NB4 (cell line): ENCODE measurements at regions not wholly inside any gene's neighbourhood (a gene's known extent, or its start where the extent isn't known, plus 50 kb on each side); places are given as distances from the start of the nearest gene placed in this dataset.

Experiments used
- POLR2A ChIP-seq: IDR thresholded peaks from 2 replicates; pipeline ENCODE4 v1.6.1; 2011; ENCODE audit warnings: mild to moderate bottlenecking; ENCODE audit not compliant: insufficient read length; ENCODE audit errors: extremely low read depth
- TF ChIP-seq, protein P1 (sequence below): IDR thresholded peaks from one replicate; pipeline ENCODE4 v1.5.1; 2012; ENCODE audit warnings: low read depth, low read length

DNA sequence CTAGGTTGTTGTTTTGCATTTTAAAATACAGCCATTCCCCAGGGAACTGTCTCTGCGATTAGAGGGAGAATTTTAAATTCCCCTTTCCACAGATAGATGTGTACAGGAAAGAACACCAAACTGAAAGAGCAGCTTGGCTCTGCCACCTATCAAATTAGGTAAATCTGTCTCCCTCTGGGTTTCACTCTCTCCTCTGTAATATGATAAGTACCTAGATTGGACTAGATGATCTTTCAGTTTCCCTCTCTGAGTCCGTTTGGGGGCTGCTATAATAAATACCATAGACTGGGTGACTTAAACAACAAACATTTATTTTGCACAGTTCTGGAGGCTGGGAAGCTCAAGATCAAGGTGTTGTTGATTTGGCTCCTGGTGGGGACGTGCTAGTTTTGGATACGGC is 186.0 kb downstream of the KIF20B start:
- TF ChIP-seq, protein P1, sequence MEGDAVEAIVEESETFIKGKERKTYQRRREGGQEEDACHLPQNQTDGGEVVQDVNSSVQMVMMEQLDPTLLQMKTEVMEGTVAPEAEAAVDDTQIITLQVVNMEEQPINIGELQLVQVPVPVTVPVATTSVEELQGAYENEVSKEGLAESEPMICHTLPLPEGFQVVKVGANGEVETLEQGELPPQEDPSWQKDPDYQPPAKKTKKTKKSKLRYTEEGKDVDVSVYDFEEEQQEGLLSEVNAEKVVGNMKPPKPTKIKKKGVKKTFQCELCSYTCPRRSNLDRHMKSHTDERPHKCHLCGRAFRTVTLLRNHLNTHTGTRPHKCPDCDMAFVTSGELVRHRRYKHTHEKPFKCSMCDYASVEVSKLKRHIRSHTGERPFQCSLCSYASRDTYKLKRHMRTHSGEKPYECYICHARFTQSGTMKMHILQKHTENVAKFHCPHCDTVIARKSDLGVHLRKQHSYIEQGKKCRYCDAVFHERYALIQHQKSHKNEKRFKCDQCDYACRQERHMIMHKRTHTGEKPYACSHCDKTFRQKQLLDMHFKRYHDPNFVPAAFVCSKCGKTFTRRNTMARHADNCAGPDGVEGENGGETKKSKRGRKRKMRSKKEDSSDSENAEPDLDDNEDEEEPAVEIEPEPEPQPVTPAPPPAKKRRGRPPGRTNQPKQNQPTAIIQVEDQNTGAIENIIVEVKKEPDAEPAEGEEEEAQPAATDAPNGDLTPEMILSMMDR = no peak
- no peak for TF ChIP-seq POLR2A
